Bone marrow (tissue), 2 donors: ENCODE measurements at regions not wholly inside any gene's neighbourhood (a gene's known extent, or its start where the extent isn't known, plus 50 kb on each side); places are given as distances from the start of the nearest gene placed in this dataset.
"Not testable (repeated sequence)": the region's sequence is repeated elsewhere in the genome, so short reads cannot be mapped to it uniquely, and the experiment has no call there.

ENCODE experiments used
- DNase-seq, 2 donors: peaks; one replicate each; lab custom pipeline; 2025; lab: John Stamatoyannopoulos, UW

- DNase-seq, result no peak
These were observed 129.3 kb upstream of the LPCAT1 start for GRCh38 chr5:1652873-1653697.

GRCh38 chr5:1651971-1652872 lies 128.5 kb upstream of the LPCAT1 start:
- no peak for DNase-seq

- no peak for DNase-seq
These were observed 127.5 kb upstream of the LPCAT1 start for GRCh38 chr5:1651250-1651649.

GRCh38 chr5:1649554-1649953 lies 125.8 kb upstream of the LPCAT1 start:
- DNase-seq, result no peak

GRCh38 chr5:1648806-1649205 lies 125.0 kb upstream of the LPCAT1 start:
- no peak for DNase-seq

GRCh38 chr5:1647580-1647979 lies 123.8 kb upstream of the LPCAT1 start:
- no peak for DNase-seq

GRCh38 chr5:1644810-1645571 lies 121.2 kb upstream of the LPCAT1 start:
- peak; percentile 56 to 70 for DNase-seq

GRCh38 chr5:1644393-1644809 lies 120.6 kb upstream of the LPCAT1 start:
- DNase-seq, result not testable (repeated sequence)

- no peak for DNase-seq
These were observed 120.1 kb upstream of the LPCAT1 start for GRCh38 chr5:1643651-1644392.

- no peak for DNase-seq
These were observed 118.9 kb upstream of the LPCAT1 start for GRCh38 chr5:1642621-1643061.

- DNase-seq, result no peak
These were observed 118.5 kb upstream of the LPCAT1 start for GRCh38 chr5:1642221-1642620.

- peak; percentile 20 to 86 for DNase-seq
These were observed 117.9 kb upstream of the LPCAT1 start for GRCh38 chr5:1641560-1642166.

GRCh38 chr5:1641041-1641440 lies 117.3 kb upstream of the LPCAT1 start:
- DNase-seq, result no peak

- DNase-seq, result no peak
These were observed 116.7 kb upstream of the LPCAT1 start for GRCh38 chr5:1640421-1640881.

GRCh38 chr5:1639757-1640156 lies 116.0 kb upstream of the LPCAT1 start:
- DNase-seq, result no peak

GRCh38 chr5:1638658-1639400 lies 115.1 kb upstream of the LPCAT1 start:
- DNase-seq, result no peak

GRCh38 chr5:1637639-1638481 lies 114.1 kb upstream of the LPCAT1 start:
- DNase-seq, result no peak

GRCh38 chr5:1636981-1637638 lies 113.3 kb upstream of the LPCAT1 start:
- no peak for DNase-seq
